Raji (cell line): ENCODE measurements at regions not wholly inside any gene's neighbourhood (a gene's known extent, or its start where the extent isn't known, plus 50 kb on each side); places are given as distances from the start of the nearest gene placed in this dataset.

Experiments used
- POLR2A ChIP-seq: IDR thresholded peaks from 2 replicates; pipeline ENCODE4 v1.6.1; 2011; ENCODE audit warnings: low read depth, low read length, control low read depth; ENCODE audit not compliant: insufficient read depth

- no peak for TF ChIP-seq POLR2A
Observed at GRCh38 chr1:198912046-198912445, 273.2 kb downstream of the PTPRC start.

- TF ChIP-seq POLR2A = no peak
Observed at GRCh38 chr1:198913667-198914066, 274.8 kb downstream of the PTPRC start.

GRCh38 chr1:198915327-198916231 is 276.7 kb downstream of the PTPRC start:
- no peak for TF ChIP-seq POLR2A

GRCh38 chr1:198917226-198917625 is 278.4 kb downstream of the PTPRC start:
- TF ChIP-seq POLR2A = no peak

- TF ChIP-seq POLR2A = no peak
Observed at GRCh38 chr1:198918920-198919319, 280.1 kb downstream of the PTPRC start.

GRCh38 chr1:198919667-198920398 is 281.0 kb downstream of the PTPRC start:
- no peak for TF ChIP-seq POLR2A

GRCh38 chr1:198922638-198923430 is 284.0 kb downstream of the PTPRC start:
- TF ChIP-seq POLR2A = no peak

- TF ChIP-seq POLR2A = no peak
Observed at GRCh38 chr1:198923993-198924392, 285.2 kb downstream of the PTPRC start.

- no peak for TF ChIP-seq POLR2A
Observed at GRCh38 chr1:198925567-198925966, 286.7 kb downstream of the PTPRC start.

- TF ChIP-seq POLR2A = no peak
Observed at GRCh38 chr1:198927129-198927528, 288.3 kb downstream of the PTPRC start.

- no peak for TF ChIP-seq POLR2A
Observed at GRCh38 chr1:198929111-198929604, 290.3 kb downstream of the PTPRC start.

- no peak for TF ChIP-seq POLR2A
Observed at GRCh38 chr1:198929961-198930599, 291.2 kb downstream of the PTPRC start.

- no peak for TF ChIP-seq POLR2A
Observed at GRCh38 chr1:198932351-198932991, 293.6 kb downstream of the PTPRC start.
